ENCODE measurements at regions not wholly inside any gene's neighbourhood (a gene's known extent, or its start where the extent isn't known, plus 50 kb on each side); places are given as distances from the start of the nearest gene placed in this dataset.

- peaks cover 43% of the 10 kb centered on the region for H3K4me1 Mint-ChIP-seq (ENCODE audit: low read depth)
- no peak for DNase-seq (ENCODE audit: low spot score, unreplicated experiment)
- TF ChIP-seq CTCF (IDR thresholded peaks at IDR 0.05; ENCODE audit: unreplicated experiment), result no peak
- H3K36me3 Mint-ChIP-seq (ENCODE audit: insufficient read depth), result no peaks in the 10 kb centered on the region
- H3K4me3 Mint-ChIP-seq (ENCODE audit: low read depth), result peak overlapping the region; percentile 27
- H3K9me3 Mint-ChIP-seq (ENCODE audit: low read depth), result peaks cover 3% of the 10 kb centered on the region
- no peaks in the 10 kb centered on the region for H3K27me3 Mint-ChIP-seq
- H3K27ac Mint-ChIP-seq, result peak overlapping the region; percentile 98
These were observed 55.0 kb upstream of the PTGFRN start for GRCh38 chr1:116854716-116855115.

GRCh38 chr1:116855191-116855619 lies 54.5 kb upstream of the PTGFRN start:
- H3K36me3 Mint-ChIP-seq (ENCODE audit: insufficient read depth), result no peaks in the 10 kb centered on the region
- peak overlapping the region; percentile 98 for H3K27ac Mint-ChIP-seq
- no peak overlapping the region for H3K4me3 Mint-ChIP-seq (ENCODE audit: low read depth)
- TF ChIP-seq CTCF (IDR thresholded peaks at IDR 0.05; ENCODE audit: unreplicated experiment), result no peak
- H3K9me3 Mint-ChIP-seq (ENCODE audit: low read depth), result peaks cover 3% of the 10 kb centered on the region
- no peaks in the 10 kb centered on the region for H3K27me3 Mint-ChIP-seq
- H3K4me1 Mint-ChIP-seq (ENCODE audit: low read depth), result peaks cover 43% of the 10 kb centered on the region
- no peak for DNase-seq (ENCODE audit: low spot score, unreplicated experiment)

- Mint-ChIP-seq H3K27me3 (no peaks in the 10 kb centered on the region), H3K27ac (peak overlapping the region; percentile 80), H3K9me3 (ENCODE audit: low read depth) (peaks cover 3% of the 10 kb centered on the region), H3K4me1 (ENCODE audit: low read depth) (peaks cover 43% of the 10 kb centered on the region), H3K4me3 (ENCODE audit: low read depth) (no peak overlapping the region), H3K36me3 (ENCODE audit: insufficient read depth) (no peaks in the 10 kb centered on the region)
- no peak for TF ChIP-seq CTCF (IDR thresholded peaks at IDR 0.05; ENCODE audit: unreplicated experiment)
- no peak for DNase-seq (ENCODE audit: low spot score, unreplicated experiment)
These were observed 53.9 kb upstream of the PTGFRN start for GRCh38 chr1:116855773-116856201.

GRCh38 chr1:116856312-116856711 lies 53.4 kb upstream of the PTGFRN start:
- Mint-ChIP-seq H3K9me3 (ENCODE audit: low read depth) (peaks cover 3% of the 10 kb centered on the region), H3K4me1 (ENCODE audit: low read depth) (peaks cover 43% of the 10 kb centered on the region), H3K36me3 (ENCODE audit: insufficient read depth) (no peaks in the 10 kb centered on the region), H3K4me3 (ENCODE audit: low read depth) (no peak overlapping the region), H3K27ac (no peak overlapping the region), H3K27me3 (no peaks in the 10 kb centered on the region)
- DNase-seq (ENCODE audit: low spot score, unreplicated experiment), result no peak
- no peak for TF ChIP-seq CTCF (IDR thresholded peaks at IDR 0.05; ENCODE audit: unreplicated experiment)

GRCh38 chr1:116857092-116857491 lies 52.6 kb upstream of the PTGFRN start:
- H3K4me3 Mint-ChIP-seq (ENCODE audit: low read depth), result no peak overlapping the region
- H3K27ac Mint-ChIP-seq, result no peak overlapping the region
- no peaks in the 10 kb centered on the region for H3K9me3 Mint-ChIP-seq (ENCODE audit: low read depth)
- H3K27me3 Mint-ChIP-seq, result no peaks in the 10 kb centered on the region
- no peak for TF ChIP-seq CTCF (IDR thresholded peaks at IDR 0.05; ENCODE audit: unreplicated experiment)
- H3K36me3 Mint-ChIP-seq (ENCODE audit: insufficient read depth), result no peaks in the 10 kb centered on the region
- no peak for DNase-seq (ENCODE audit: low spot score, unreplicated experiment)
- H3K4me1 Mint-ChIP-seq (ENCODE audit: low read depth), result peaks cover 39% of the 10 kb centered on the region
